ENCODE measurements at regions not wholly inside any gene's neighbourhood (a gene's known extent, or its start where the extent isn't known, plus 50 kb on each side); places are given as distances from the start of the nearest gene placed in this dataset.

GRCh38 chr2:158879229-158879903, 84.2 kb downstream of the DAPL1 start:
- TF ChIP-seq CTCF (IDR thresholded peaks at IDR 0.05): no peak
- no peak for TF ChIP-seq POLR2A (IDR thresholded peaks at IDR 0.05)

Data from uterus (tissue), 2 donors.